GM21367 (cell line): ENCODE measurements at regions not wholly inside any gene's neighbourhood (a gene's known extent, or its start where the extent isn't known, plus 50 kb on each side); places are given as distances from the start of the nearest gene placed in this dataset.

Experiments
- ATAC-seq: cut with Tn5 transposase; IDR thresholded peaks from one replicate; pipeline ENCODE4 v1.9.1; 2021; ENCODE audit not compliant: unreplicated experiment

DNA sequence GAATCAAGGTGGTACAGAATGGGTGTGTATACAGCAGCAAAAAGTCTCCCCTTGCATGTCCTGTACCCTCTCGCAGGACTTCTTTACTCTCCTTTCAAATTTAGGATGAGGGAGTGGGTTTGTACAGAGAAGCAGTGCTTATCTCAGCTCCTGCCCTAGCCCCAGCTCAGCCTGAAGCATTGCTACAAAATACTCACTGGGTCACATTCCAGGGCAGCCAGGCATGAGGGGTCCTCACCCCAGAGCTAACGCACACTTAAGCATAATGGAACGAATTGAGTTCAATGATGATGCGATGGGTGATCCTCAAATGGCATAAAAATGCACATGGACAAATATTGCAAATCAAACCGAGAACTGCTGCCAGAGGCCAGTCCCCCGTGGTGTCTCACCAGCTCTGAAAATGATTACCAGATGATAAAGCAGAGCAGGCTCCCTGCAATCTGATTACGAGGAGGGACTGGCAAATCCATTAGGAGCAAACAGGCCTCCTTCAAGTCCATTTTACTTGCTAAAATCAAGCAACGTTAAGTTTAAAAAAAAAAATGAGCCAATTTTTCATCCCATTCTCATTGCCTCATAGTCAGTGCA, 231.6 kb upstream of the TAS2R1 start:
- no peak for ATAC-seq

DNA sequence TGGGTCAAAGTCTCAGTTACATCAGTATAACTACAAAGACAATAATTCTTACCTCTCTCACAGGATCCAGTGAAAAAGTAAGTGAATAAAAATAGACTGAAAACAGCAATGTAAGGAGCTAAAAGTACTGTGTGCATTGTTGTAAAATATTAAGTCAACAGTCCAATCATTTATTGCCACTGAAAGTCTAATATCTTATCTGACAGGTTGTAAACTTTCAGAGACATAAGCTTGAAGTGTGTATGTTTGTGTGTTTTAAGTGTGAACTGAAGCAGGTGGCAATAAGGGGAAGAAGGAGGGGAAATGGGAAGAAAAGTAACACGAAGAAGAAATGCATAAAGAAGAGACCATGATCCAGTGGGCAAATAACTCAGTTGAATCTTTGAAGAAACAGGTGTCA, 229.7 kb upstream of the TAS2R1 start:
- ATAC-seq, result no peak

DNA sequence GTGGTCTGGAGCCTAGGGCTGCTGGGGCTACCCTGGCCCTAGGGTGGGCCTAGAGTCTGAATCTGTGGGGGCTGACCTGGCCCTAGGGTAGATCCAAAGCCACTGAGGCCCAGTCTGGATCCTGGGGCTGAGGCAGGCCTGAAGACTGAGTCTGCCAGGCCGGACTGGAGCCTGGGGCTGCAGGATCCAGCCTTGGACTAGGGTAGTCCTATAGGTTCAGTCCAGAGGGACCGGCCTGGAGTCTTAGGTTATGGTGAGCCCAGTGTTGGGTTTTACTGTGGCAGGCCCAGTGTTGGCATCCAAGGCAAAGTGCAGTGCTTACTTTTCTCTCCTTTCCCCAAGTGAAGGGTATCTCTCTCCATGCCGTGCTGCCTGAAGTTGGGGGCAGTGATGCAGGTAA, 227.9 kb upstream of the TAS2R1 start:
- no peak for ATAC-seq

DNA sequence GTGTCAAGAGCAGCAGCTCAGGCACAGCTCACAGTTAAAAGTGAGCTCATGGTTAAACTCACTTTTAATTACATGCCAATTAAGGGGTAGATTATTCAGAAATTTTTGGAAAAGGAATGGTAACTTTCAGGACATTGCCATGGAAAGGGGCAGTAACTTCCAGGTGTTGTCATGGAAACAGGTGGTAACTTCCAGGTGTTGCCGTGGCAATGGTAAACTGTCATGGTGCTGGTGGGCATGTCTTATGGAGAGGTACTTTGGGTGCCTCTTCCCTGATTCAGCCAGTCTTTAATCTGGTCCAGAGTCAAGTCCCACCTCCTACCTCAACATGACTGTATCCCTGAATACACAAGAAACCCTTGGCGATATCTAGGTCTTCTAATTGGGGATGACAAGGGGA, 223.2 kb upstream of the TAS2R1 start:
- no peak for ATAC-seq

GRCh38 chr5:9852671-9853070, 222.5 kb upstream of the TAS2R1 start:
- no peak for ATAC-seq

DNA sequence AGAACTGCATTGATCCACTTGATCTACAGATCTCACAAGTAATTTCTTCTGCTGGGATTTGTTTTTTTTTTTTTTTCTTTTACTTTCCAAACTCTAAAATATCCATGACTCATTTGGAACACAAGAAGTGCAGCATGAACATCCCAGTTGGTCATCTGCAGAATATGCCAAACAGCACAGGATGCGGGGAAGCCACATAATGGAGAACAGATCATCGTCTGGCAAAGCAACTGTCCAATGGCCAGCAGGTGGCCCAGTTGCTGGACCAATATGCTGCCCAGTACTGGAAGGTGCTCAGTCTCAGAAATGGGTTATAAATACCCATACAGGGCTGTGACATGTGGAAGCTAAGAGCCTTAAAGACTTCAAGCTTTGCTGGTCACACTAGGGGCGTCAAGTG, 221.3 kb upstream of the TAS2R1 start:
- ATAC-seq, result no peak

DNA sequence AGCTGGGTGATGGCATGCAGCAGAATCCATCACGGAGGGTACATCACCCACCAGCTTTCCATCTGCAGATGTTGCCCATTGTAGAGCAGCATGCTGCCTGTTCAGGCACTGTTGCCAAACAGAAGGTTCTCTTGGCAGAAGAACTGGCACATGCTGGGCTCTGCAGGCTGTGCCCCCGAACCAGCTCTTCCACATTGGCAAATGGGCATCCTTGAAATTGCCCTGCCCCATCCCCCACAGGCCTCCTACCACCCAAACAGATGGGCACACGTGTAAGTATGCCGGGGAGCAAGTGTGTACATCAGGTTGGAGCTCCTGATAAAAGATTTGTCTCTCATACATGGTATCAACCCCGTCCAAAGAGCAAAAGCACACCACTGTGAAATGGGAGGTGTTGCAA, 220.3 kb upstream of the TAS2R1 start:
- no peak for ATAC-seq

DNA sequence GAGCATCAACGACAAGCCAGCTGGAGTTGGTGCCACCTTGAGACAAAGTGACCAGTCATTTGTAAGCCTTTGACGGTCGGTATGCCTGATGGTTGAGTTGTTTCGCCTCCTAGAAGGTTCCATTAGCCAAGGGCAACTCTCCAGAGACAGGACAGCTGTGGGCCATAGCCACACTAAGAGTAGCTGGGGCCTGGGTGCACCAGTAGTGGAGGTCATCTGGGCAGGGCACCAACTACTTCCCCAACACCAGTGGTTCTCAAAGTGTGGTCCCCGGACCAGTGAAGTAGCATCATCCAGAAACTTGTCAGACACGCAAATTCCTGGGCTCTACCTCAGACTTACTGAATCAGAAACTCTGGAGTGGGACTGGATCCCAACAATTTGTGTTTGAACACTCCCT, 217.5 kb upstream of the TAS2R1 start:
- ATAC-seq, result no peak

- no peak for ATAC-seq
Measured at GRCh38 chr5:9845185-9845584, 215.0 kb upstream of the TAS2R1 start.

DNA sequence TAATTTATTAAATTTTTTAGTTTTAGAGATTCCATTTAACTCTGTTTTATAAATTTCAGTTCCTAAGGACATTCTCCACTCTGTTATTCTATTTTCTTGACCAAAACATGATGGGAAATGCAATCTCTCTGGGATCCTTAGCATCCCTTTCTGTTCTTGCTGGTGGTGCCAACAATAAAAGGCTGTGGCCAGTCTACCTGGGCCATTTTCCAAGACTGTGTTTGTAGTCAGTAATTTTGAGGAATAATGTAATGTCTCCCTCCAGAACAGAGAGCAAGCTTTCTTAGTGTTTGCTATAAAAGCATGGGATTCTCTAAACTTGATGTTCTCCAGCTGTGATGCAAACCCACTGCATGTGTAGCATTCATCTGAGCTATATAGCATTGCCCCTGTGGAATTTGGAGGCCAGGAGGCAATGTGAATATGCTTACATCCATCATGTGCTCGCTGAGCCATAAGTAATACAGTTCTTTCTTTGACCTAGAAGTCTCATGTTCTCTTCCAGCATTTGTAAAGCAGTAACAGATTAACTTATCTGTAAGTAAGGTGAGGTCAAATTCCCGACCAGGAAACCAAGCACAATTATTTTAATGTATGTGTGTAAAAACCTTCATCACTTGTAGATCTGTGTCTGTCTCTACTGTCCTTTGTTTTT, 211.5 kb upstream of the TAS2R1 start:
- ATAC-seq, result no peak

- no peak for ATAC-seq
Measured at GRCh38 chr5:9838916-9839315, 208.8 kb upstream of the TAS2R1 start.

- no peak for ATAC-seq
Measured at GRCh38 chr5:9834871-9835770, 205.0 kb upstream of the TAS2R1 start.

GRCh38 chr5:9833871-9834270, 203.7 kb upstream of the TAS2R1 start:
- no peak for ATAC-seq

DNA sequence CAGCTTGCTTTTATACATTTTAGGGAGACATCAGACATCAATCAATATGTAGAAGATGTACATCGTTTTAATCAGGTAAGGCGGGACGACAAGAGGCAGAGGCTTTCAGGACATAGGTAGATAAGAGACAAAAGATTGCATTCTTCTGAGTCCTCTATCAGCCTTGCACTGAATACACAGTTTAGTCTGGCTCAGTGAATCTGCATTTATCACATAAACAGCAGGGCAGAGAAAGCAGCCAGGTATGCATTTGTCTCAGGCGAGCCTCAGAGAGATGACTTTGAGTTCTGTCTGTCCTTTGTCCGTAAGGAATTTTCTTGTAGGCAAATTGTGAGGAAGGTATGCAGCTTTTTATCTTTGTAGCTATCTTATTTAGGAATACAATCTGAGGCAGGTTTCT, 202.8 kb upstream of the TAS2R1 start:
- ATAC-seq, result no peak

GRCh38 chr5:9831823-9832222, 201.7 kb upstream of the TAS2R1 start:
- no peak for ATAC-seq

GRCh38 chr5:9830184-9830583, 200.0 kb upstream of the TAS2R1 start:
- no peak for ATAC-seq

DNA sequence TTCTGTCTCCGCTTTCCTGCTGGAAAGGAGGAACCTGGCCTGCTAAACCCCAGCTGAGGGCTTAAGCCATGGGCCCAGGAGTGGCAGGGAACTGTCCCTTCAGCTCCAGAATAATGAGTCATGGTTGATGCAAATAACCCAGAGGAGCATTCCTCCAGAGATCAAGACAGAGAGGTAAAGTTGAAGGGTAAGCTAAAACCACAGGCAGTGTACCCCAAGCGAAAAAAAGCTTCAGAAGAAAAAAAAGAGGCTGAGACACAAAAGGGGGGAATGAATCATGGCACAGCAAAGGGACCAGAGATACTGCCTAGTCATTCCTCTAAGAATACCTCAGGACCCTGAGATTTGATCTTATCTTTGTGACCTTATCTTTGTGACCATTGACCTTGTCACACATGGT, 199.5 kb upstream of the TAS2R1 start:
- no peak for ATAC-seq

- no peak for ATAC-seq
Measured at GRCh38 chr5:9820691-9821449, 190.7 kb upstream of the TAS2R1 start.

GRCh38 chr5:9818340-9818845, 188.2 kb upstream of the TAS2R1 start:
- ATAC-seq, result no peak

GRCh38 chr5:9817819-9818218, 187.7 kb upstream of the TAS2R1 start:
- ATAC-seq, result no peak

DNA sequence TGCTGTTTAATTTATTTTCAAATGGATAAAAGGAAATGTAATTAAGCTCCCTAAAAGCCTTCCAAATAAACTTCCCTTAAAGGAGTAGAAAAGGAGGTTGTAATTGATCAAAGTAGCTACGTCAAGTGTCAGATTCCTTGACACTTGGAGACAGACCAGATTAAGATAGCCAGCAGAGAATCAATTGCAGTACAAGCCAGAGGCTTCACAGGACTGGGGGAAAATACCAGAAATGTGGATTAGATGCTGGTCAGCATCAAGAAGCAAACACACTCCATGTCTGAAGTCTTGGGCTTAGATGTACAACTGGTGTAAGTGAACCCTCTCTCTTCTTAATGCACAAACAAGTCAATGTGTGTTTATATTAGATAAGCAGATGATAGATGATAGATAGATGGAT, 184.9 kb upstream of the TAS2R1 start:
- no peak for ATAC-seq
